ENCODE measurements at regions not wholly inside any gene's neighbourhood (a gene's known extent, or its start where the extent isn't known, plus 50 kb on each side); places are given as distances from the start of the nearest gene placed in this dataset.

DNA sequence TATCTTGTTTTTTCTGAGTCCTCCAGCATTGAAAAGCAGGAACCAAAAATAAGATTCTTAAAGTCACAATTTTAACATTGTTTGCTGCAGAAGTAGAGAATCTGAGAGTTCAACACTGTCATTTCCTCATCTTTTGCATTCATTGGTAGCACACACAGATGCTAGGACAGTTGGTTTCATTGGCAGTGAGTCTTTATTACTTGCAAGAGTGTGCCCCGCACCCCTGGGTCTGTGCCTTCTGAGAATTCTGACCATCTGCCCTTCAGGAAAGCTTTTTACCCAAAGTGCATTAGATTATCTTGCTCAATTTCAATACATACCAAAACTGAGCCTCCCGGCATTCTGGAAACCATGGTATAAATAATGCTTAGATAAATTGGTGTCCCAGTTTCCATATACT is 247.7 kb upstream of the SLITRK1 start:
- DNase-seq (ENCODE audit: low spot score in 2 of 2): no peak
- Histone ChIP-seq H3K27ac (no peak overlapping the region), H3K4me3 (no peak overlapping the region), H3K4me1 (no peaks in the 10 kb centered on the region), H3K27me3 (no peaks in the 10 kb centered on the region), H3K9me3 (no peaks in the 10 kb centered on the region), H3K36me3 (no peaks in the 10 kb centered on the region)
- intact Hi-C loops (cut with DNase I; ENCODE audit: low total_unique reads): no loop called here
- TF ChIP-seq POLR2A (IDR thresholded peaks at IDR 0.05): no peak
- no peak for TF ChIP-seq CTCF (IDR thresholded peaks at IDR 0.05)
- TF ChIP-seq POLR2AphosphoS5 (IDR thresholded peaks at IDR 0.05): no peak

- no peak overlapping the region for H3K27ac ChIP-seq
- H3K9me3 ChIP-seq: no peaks in the 10 kb centered on the region
- H3K27me3 ChIP-seq: no peaks in the 10 kb centered on the region
- H3K36me3 ChIP-seq: no peaks in the 10 kb centered on the region
- DNase-seq (ENCODE audit: low spot score in 2 of 2): no peak
- TF ChIP-seq POLR2AphosphoS5 (IDR thresholded peaks at IDR 0.05) (no peak), CTCF (IDR thresholded peaks at IDR 0.05) (no peak), POLR2A (IDR thresholded peaks at IDR 0.05) (no peak)
- H3K4me3 ChIP-seq: no peak overlapping the region
- intact Hi-C loops (cut with DNase I; ENCODE audit: low total_unique reads): no loop called here
- H3K4me1 ChIP-seq: no peaks in the 10 kb centered on the region
Observed at GRCh38 chr13:84127597-84128128, 245.4 kb upstream of the SLITRK1 start.

DNA sequence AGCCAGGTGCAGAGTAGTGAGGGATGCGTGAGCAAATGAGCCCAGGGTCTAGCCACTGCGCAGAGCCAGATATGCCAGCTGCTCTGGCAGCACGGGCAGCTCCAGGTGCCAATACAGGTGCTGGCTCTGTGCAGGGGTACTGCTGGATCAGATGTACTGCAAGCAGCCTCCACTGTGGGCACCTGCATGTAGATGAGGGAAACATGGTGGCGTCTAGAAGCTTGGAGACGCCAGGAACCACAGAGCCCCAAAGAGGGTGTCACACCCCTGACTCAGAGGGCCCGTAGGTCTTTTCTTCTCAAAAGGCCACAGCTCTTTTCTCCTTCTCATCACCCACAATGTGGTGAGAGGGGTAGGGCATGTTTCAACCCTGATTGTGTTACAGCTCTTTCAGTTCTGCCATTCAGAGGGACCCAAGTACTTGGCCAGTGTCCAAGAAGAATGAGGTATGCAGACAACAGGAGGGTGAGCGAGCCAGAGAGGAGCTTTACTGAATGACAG is 244.4 kb upstream of the SLITRK1 start:
- no peak overlapping the region for H3K4me3 ChIP-seq
- no peak overlapping the region for H3K27ac ChIP-seq
- intact Hi-C loops (cut with DNase I; ENCODE audit: low total_unique reads): no loop called here
- TF ChIP-seq CTCF (IDR thresholded peaks at IDR 0.05): no peak
- no peak for TF ChIP-seq POLR2A (IDR thresholded peaks at IDR 0.05)
- no peak for TF ChIP-seq POLR2AphosphoS5 (IDR thresholded peaks at IDR 0.05)
- no peak for DNase-seq (ENCODE audit: low spot score in 2 of 2)
- no peaks in the 10 kb centered on the region for H3K4me1 ChIP-seq
- H3K9me3 ChIP-seq: no peaks in the 10 kb centered on the region
- H3K27me3 ChIP-seq: no peaks in the 10 kb centered on the region
- no peaks in the 10 kb centered on the region for H3K36me3 ChIP-seq

DNA sequence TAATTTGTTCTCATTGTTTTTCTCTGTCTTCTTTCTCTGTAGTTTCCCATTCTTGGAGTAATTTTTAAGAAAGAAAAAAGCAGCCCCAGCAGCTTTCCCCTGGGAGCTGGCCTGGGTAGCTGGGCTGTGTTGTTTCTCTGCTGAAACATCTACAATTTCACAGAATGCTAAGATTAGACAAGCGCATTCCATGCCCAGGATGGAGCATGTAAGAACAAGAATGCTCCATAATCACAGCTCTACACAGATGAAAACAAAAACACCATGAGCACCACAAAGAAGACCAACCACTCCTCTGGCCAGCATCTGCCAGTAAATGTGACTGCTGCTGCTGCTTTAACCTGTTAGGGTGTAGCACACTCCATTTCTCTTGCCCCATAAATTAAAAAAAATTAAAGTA is 239.2 kb upstream of the SLITRK1 start:
- Histone ChIP-seq H3K4me1 (no peaks in the 10 kb centered on the region), H3K9me3 (no peaks in the 10 kb centered on the region), H3K27ac (no peak overlapping the region), H3K36me3 (no peaks in the 10 kb centered on the region), H3K27me3 (no peaks in the 10 kb centered on the region), H3K4me3 (no peak overlapping the region)
- no peak for DNase-seq (ENCODE audit: low spot score in 2 of 2)
- intact Hi-C loops (cut with DNase I; ENCODE audit: low total_unique reads): no loop called here
- TF ChIP-seq CTCF (IDR thresholded peaks at IDR 0.05) (no peak), POLR2A (IDR thresholded peaks at IDR 0.05) (no peak)

- H3K4me3 ChIP-seq: no peak overlapping the region
- no peaks in the 10 kb centered on the region for H3K36me3 ChIP-seq
- H3K9me3 ChIP-seq: no peaks in the 10 kb centered on the region
- TF ChIP-seq POLR2AphosphoS5 (IDR thresholded peaks at IDR 0.05): no peak
- no peak for TF ChIP-seq CTCF (IDR thresholded peaks at IDR 0.05)
- TF ChIP-seq POLR2A (IDR thresholded peaks at IDR 0.05): no peak
- H3K27me3 ChIP-seq: no peaks in the 10 kb centered on the region
- DNase-seq (ENCODE audit: low spot score in 2 of 2): no peak
- no peaks in the 10 kb centered on the region for H3K4me1 ChIP-seq
- no peak overlapping the region for H3K27ac ChIP-seq
- intact Hi-C loops (cut with DNase I; ENCODE audit: low total_unique reads): no loop called here
Observed at GRCh38 chr13:84118839-84119409, 236.7 kb upstream of the SLITRK1 start.

Data from breast epithelium (tissue), 4 donors.